Stimulated activated CD8-positive, alpha-beta memory T cell treated with anti-CD3 and anti-CD28 coated beads, Interleukin-15, amount 100 ng/mL, for 24 hours (primary cell): ENCODE measurements at regions not wholly inside any gene's neighbourhood (a gene's known extent, or its start where the extent isn't known, plus 50 kb on each side); places are given as distances from the start of the nearest gene placed in this dataset.

ENCODE experiments used
- DNase-seq: peaks from one replicate; pipeline ENCODE4 v3.0.0-alpha.2; 2020; ENCODE audit warnings: low read depth

GRCh38 chr6:41429506-41430504, 94.4 kb downstream of the NCR2 start:
- no peak for DNase-seq

- DNase-seq = no peak
These were observed 95.5 kb downstream of the NCR2 start for GRCh38 chr6:41430875-41431274.

- no peak for DNase-seq
These were observed 96.9 kb downstream of the NCR2 start for GRCh38 chr6:41432280-41432679.

GRCh38 chr6:41434803-41435481, 99.5 kb downstream of the NCR2 start:
- no peak for DNase-seq

GRCh38 chr6:41437604-41438003, 102.2 kb downstream of the NCR2 start:
- no peak for DNase-seq

GRCh38 chr6:41438746-41439145, 103.3 kb downstream of the NCR2 start:
- no peak for DNase-seq

GRCh38 chr6:41439524-41440418, 104.4 kb downstream of the NCR2 start:
- no peak for DNase-seq

GRCh38 chr6:41440958-41441357, 105.2 kb upstream of the FOXP4 start:
- DNase-seq = no peak

- DNase-seq = no peak
These were observed 104.4 kb upstream of the FOXP4 start for GRCh38 chr6:41441598-41442351.

GRCh38 chr6:41442352-41442672, 103.9 kb upstream of the FOXP4 start:
- DNase-seq = no peak

- DNase-seq = no peak
These were observed 103.2 kb upstream of the FOXP4 start for GRCh38 chr6:41442800-41443501.

GRCh38 chr6:41443616-41444525, 102.3 kb upstream of the FOXP4 start:
- no peak for DNase-seq

GRCh38 chr6:41445261-41445660, 100.9 kb upstream of the FOXP4 start:
- no peak for DNase-seq

GRCh38 chr6:41446132-41446531, 100.0 kb upstream of the FOXP4 start:
- no peak for DNase-seq

GRCh38 chr6:41446907-41447545, 99.2 kb upstream of the FOXP4 start:
- no peak for DNase-seq

GRCh38 chr6:41448256-41448655, 97.9 kb upstream of the FOXP4 start:
- no peak for DNase-seq

- no peak for DNase-seq
These were observed 96.6 kb upstream of the FOXP4 start for GRCh38 chr6:41449399-41450245.

- DNase-seq = no peak
These were observed 95.6 kb upstream of the FOXP4 start for GRCh38 chr6:41450581-41450980.
